Left ventricle myocardium inferior (tissue), 1 donor: ENCODE measurements at regions not wholly inside any gene's neighbourhood (a gene's known extent, or its start where the extent isn't known, plus 50 kb on each side); places are given as distances from the start of the nearest gene placed in this dataset.
A peak's percentile ranks its signal among the peaks of the same experiment; 100 is the strongest.

Experiments used
- DNase-seq: peaks from one replicate; pipeline ENCODE4 v3.0.0-alpha.2; 2020
- H3K27ac ChIP-seq: fragments of 200-600 bp; replicated peaks from 2 replicates; pipeline ENCODE4 v1.8.0; 2021
- H3K27me3 ChIP-seq: fragments of 200-600 bp; 2 replicates; pipeline ENCODE4 v1.8.0; 2021; ENCODE audit warnings: low read depth
- H3K36me3 ChIP-seq: fragments of 200-600 bp; 2 replicates; pipeline ENCODE4 v1.8.0; 2021
- H3K4me1 ChIP-seq: fragments of 200-600 bp; 2 replicates; pipeline ENCODE4 v1.8.0; 2021
- H3K4me3 ChIP-seq: fragments of 200-600 bp; 2 replicates; pipeline ENCODE4 v1.8.0; 2021; ENCODE audit warnings: mild to moderate bottlenecking, moderate library complexity
- H3K9me3 ChIP-seq: fragments of 200-600 bp; replicated peaks from 2 replicates; pipeline ENCODE4 v1.8.0; 2021
- intact Hi-C: fragments of 100-400 bp; cut with micrococcal nuclease; formaldehyde crosslinking; loops from one replicate; pipeline ENCODE4 v1.11.0; 2022
- TF ChIP-seq, protein P1 (sequence below): fragments of 200-600 bp; IDR thresholded peaks from 2 replicates; pipeline ENCODE4 v1.8.0; 2021; ENCODE audit warnings: antibody characterized with exemption, mild to moderate bottlenecking, borderline replicate concordance
- donor health status: DM: no; HTN: yes; CAD: no; lungs with severe emphysema.

GRCh38 chr5:61280761-61281427 lies 51.2 kb upstream of the ZSWIM6 start:
- TF ChIP-seq, protein P1, sequence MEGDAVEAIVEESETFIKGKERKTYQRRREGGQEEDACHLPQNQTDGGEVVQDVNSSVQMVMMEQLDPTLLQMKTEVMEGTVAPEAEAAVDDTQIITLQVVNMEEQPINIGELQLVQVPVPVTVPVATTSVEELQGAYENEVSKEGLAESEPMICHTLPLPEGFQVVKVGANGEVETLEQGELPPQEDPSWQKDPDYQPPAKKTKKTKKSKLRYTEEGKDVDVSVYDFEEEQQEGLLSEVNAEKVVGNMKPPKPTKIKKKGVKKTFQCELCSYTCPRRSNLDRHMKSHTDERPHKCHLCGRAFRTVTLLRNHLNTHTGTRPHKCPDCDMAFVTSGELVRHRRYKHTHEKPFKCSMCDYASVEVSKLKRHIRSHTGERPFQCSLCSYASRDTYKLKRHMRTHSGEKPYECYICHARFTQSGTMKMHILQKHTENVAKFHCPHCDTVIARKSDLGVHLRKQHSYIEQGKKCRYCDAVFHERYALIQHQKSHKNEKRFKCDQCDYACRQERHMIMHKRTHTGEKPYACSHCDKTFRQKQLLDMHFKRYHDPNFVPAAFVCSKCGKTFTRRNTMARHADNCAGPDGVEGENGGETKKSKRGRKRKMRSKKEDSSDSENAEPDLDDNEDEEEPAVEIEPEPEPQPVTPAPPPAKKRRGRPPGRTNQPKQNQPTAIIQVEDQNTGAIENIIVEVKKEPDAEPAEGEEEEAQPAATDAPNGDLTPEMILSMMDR: no peak
- Histone ChIP-seq H3K27ac (no peak overlapping the region), H3K4me3 (no peak overlapping the region), H3K36me3 (no peaks in the 10 kb centered on the region), H3K4me1 (peaks cover 12% of the 10 kb centered on the region), H3K9me3 (peaks cover 2% of the 10 kb centered on the region), H3K27me3 (no peaks in the 10 kb centered on the region)
- peak; percentile 51 for DNase-seq
- intact Hi-C loops: no loop called here

- peaks cover 12% of the 10 kb centered on the region for H3K4me1 ChIP-seq
- H3K4me3 ChIP-seq: no peak overlapping the region
- intact Hi-C loops: no loop called here
- H3K9me3 ChIP-seq: peaks cover 3% of the 10 kb centered on the region
- DNase-seq: no peak
- H3K27ac ChIP-seq: no peak overlapping the region
- TF ChIP-seq, protein P1: no peak
- no peaks in the 10 kb centered on the region for H3K36me3 ChIP-seq
- no peaks in the 10 kb centered on the region for H3K27me3 ChIP-seq
Observed at GRCh38 chr5:61281686-61282085, 50.4 kb upstream of the ZSWIM6 start.
